HG03064 (cell line): ENCODE measurements at regions not wholly inside any gene's neighbourhood (a gene's known extent, or its start where the extent isn't known, plus 50 kb on each side); places are given as distances from the start of the nearest gene placed in this dataset.
"Not testable (repeated sequence)": the region's sequence is repeated elsewhere in the genome, so short reads cannot be mapped to it uniquely, and the experiment has no call there.

Source experiments
- ATAC-seq: cut with Tn5 transposase; IDR thresholded peaks from one replicate; pipeline ENCODE4 v1.9.1; 2021; ENCODE audit warnings: low read depth; ENCODE audit not compliant: unreplicated experiment

GRCh38 chr12:116687888-116688287, 50.0 kb downstream of the SPRING1 start:
- ATAC-seq, result no peak

GRCh38 chr12:116684891-116685290, 53.0 kb downstream of the SPRING1 start:
- ATAC-seq, result no peak

- no peak for ATAC-seq
Measured at GRCh38 chr12:116677202-116677661, 60.6 kb downstream of the SPRING1 start.

DNA sequence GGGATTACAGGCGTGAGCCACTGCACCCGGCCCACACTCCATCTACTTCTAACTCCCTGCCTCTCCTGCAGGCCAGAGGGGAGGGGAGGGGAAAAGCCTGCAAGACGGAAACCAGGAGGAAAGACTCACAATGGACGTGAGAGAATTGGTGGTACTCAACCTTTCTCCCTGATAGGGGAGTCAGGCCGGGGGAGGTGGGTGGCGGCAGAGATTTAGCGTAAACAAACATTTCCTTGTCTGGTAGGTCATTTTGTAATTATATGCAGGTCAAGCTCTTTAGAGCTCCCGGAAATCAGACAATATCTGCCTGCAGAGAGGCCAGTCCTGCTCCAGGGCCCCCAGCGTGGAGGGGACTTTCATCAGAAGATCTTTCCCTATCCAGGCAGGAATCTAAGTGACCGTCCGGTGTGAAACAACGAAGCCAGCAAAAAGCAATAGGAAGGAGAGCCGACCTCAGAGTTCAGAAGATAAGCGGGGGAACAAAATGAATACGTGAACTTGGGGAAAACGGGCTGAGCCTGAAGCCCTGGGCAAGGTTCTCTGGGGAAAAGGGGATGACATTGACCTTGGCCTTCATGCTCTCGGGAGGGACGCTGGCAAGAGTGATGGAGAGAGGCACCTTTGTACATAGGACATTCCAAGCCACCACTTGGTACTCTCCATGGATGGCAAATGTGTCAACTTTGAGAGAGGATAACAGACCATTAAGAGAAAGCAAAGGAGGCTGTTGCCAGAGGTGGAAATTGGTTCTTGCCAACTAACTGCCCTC, 62.3 kb downstream of the SPRING1 start:
- no peak for ATAC-seq

DNA sequence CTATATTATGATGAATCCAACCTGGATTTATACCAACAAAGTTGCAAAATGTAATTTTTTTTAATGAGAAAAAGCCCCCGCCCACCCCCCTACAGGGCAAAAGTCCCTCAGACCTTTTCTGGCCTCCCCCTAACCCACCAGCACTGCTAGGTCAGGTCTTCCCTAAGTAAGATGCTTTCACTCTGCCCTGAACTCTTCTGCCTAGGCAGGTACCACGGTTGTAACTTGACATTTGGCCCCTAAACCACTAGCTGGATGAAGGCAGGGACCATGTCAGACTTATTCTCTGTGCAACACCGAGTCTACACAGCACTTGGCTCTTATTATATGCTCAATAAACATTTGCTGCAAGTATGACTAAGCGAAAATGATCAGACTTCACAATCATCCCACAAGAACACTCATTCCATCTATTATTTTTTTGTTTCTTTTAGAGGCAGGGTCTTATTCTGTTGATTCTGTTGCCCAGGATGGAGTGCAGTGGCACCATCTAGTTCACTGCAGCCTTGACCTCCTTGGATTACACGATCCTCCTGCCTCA, 63.2 kb downstream of the SPRING1 start:
- ATAC-seq, result no peak

- ATAC-seq, result no peak
Measured at GRCh38 chr12:116673681-116674111, 64.2 kb downstream of the SPRING1 start.

DNA sequence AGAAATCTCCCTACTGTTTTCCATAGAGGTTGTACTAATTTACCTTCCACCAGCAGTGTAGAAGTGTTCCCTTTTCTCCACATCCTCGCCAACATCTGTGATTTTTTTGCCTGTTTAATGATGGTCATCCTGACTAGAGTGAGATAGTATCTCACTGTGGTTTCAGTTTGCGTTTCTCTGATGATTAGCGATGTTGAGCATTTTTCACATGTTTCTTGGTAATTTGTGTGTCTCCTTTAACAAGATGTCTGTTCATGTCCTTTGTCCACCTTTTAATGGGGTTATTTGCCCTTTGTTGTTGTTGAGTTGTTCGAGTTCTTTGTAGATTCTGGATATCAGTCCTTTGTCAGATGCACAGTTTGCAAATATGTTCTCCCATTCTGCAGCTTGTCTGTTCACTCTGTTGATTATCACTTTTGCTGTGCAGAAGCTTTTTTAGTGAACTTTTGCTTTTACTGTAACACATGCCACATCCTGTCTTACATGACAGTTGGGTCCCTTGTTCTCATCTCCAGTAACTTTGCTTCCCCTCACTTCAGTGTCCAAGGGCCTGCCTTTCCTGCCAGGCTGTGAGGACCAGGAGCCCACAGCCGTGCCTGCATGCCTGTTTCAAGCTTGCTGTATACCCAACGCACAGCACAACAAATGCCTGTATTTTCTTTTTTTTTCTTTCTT, 64.9 kb downstream of the SPRING1 start:
- ATAC-seq, result peak; percentile 62

- ATAC-seq, result no peak
Measured at GRCh38 chr12:116672010-116672409, 65.9 kb downstream of the SPRING1 start.

- no peak for ATAC-seq
Measured at GRCh38 chr12:116670859-116671258, 67.0 kb downstream of the SPRING1 start.

DNA sequence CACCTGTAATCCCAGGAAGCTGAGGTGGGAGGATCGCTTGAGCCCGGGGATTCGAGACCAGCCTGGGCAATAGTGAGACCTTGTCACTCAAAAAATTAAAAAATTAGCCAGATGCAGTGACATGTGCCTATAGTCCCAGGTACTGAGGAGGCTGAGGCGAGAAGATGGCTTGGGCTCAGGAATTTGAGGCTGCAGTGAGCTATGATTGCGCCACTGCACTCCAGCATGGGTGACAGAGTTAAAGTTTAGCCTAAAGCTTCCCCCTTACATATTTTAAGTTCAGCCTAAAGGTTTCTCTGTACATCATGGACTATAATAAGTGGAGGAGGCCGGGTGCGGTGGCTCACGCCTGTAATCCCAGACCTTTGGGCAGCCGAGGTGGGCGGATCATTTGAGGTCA, 70.1 kb downstream of the SPRING1 start:
- ATAC-seq, result no peak

- not testable (repeated sequence) for ATAC-seq
Measured at GRCh38 chr12:116666829-116667228, 71.0 kb downstream of the SPRING1 start.

DNA sequence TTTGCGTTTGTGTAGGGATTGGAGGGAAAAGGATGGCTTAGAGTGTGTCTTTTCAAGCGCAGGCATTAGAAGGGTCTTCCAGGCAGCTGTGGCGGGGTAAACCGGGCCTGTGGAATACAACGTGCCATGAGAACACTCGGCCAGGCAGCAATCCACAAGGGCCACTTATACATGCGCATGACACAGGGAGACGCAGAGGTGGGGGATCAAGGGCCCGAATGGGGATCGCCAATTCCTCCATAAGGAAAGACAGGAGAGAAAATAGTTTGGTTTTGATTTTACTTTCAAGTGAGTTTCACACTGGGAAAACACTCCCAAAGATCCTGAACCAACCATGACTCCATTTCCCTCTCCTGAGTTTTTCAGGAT, 71.6 kb downstream of the SPRING1 start:
- no peak for ATAC-seq

- ATAC-seq, result no peak
Measured at GRCh38 chr12:116665666-116666304, 72.1 kb downstream of the SPRING1 start.

DNA sequence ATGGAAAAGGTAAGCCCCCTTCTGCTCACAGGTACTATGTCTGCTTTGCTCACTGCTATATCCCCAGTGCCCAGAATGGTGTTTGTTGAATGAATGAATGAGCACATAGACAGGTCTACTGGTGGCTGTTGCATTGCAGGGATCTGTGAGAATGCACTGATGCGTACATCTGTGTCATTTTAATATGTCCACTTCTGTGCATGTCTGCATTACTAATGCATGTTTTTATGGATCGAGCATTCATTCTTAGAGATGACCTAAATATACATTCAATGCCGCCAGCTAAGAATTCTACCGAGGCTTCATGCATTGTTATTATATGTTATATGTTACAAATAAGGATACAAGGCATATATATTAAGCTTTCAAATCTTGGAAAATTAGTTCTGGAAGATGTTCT, 73.8 kb downstream of the SPRING1 start:
- no peak for ATAC-seq

- no peak for ATAC-seq
Measured at GRCh38 chr12:116662612-116663144, 75.2 kb downstream of the SPRING1 start.

DNA sequence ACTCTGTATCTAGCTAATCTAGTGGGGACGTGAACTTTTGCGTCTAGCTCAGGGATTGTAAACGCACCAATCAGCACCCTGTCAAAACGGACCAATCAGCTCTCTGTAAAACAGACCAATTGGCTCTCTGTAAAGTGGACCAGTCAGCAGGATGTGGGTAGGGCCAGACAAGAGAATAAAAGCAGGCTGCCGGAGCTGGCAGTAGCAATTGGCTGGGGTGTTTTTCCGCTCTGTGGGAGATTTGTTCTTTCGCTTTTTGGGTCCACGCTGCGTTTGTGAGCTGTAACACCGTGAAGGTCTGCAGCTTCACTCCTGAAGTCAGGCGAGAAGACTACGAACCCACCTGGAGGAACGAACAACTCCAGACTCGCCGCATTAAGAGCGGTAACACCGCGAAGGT, 76.5 kb downstream of the SPRING1 start:
- ATAC-seq, result no peak

GRCh38 chr12:116660740-116661139, 77.1 kb downstream of the SPRING1 start:
- ATAC-seq, result not testable (repeated sequence)

- ATAC-seq, result no peak
Measured at GRCh38 chr12:116659771-116660481, 77.9 kb downstream of the SPRING1 start.

DNA sequence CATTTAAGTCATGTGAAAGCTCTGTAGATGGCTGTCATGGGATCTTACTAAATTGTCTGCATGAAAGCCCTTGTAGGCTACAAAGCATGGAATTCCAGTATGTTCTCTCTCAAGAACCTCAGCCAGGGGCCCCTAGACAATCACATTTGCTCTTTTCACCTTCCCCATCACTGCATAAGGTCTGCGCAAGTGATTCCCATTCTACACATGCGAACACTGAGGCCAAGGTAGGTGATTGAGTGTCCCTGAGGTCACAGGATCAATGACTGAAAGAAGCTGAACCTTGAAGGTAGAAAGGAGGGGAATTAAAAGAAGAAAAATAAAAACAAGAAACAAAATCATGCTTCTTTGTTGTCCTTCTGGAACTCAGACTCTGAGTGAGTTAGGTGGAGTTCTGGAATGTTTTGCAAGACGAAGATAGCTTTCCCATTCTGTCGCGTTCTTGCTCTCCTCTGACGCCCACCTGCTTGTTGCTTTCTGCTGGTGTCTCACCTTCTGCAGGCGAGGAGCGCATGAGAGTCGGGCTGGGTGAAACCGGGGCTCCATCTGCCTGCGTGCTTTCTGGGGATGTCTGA, 79.9 kb downstream of the SPRING1 start:
- ATAC-seq, result no peak

DNA sequence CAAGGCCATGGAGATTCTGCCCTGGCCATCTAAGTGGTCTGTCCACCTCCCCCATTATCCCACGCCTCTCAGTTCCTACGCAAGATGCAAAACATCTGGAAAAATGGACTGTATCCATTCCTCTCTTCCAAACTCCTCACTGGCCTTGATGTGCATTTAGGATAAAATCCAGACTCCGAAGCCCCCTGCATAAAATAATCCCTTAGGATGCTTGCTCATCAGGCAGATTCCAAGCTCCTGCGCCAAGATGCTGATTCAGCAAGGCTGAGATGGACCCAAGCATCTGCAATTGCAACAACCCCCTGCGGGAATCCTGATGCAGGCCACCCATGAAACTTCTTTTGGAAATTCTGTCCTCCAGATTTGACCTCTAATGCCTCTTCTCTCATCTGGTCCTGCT, 81.6 kb downstream of the SPRING1 start:
- no peak for ATAC-seq
